Gastroesophageal sphincter (tissue), 4 donors: ENCODE measurements at regions not wholly inside any gene's neighbourhood (a gene's known extent, or its start where the extent isn't known, plus 50 kb on each side); places are given as distances from the start of the nearest gene placed in this dataset.

Experiments used
- ATAC-seq: fragments of 150-250 bp; one replicate; pipeline ENCODE4 v1.9.1; 2016; ENCODE audit warnings: mild to moderate bottlenecking, moderate library complexity
- H3K27ac ChIP-seq, 4 donors: fragments of 200-600 bp; sonication (generic) in 3 of 4; 1 replicate in 3 of 4; 2 replicates in 1 of 4; pipeline ENCODE4 v1.5.1; 2016 to 2019
- H3K27me3 ChIP-seq: fragments of 200-600 bp; sonication (generic); one replicate; pipeline ENCODE4 v1.5.1; 2019
- H3K36me3 ChIP-seq, 2 donors: fragments of 200-600 bp; sonication (generic); one replicate each; pipeline ENCODE4 v1.5.1; 2019; ENCODE audit warnings: control low read depth in 1 of 2
- H3K4me1 ChIP-seq, 3 donors: fragments of 200-600 bp; sonication (generic); 1 replicate in 2 of 3; 2 replicates in 1 of 3; pipeline ENCODE4 v1.5.1; 2016 to 2019; ENCODE audit warnings: control low read depth in 2 of 3
- H3K4me3 ChIP-seq, 2 donors: fragments of 200-600 bp; sonication (generic); one replicate each; pipeline ENCODE4 v1.5.1; 2019; ENCODE audit warnings: mild to moderate bottlenecking in 1 of 2, moderate library complexity in 1 of 2
- H3K9me3 ChIP-seq, 3 donors: fragments of 200-600 bp; sonication (generic); one replicate each; pipeline ENCODE4 v1.5.1; 2017 to 2019; ENCODE audit warnings: control low read depth in 2 of 3
- CTCF ChIP-seq, 4 experiments: fragments of 200-600 bp in 2 of 4; fragments of 450-650 bp in 2 of 4; sonication (generic) in 1 of 4; IDR thresholded peaks; one replicate each; pipeline ENCODE4 v1.5.1; 2017 to 2019; ENCODE audit warnings: antibody characterized with exemption in 4 of 4, mild to moderate bottlenecking in 2 of 4, moderate library complexity in 2 of 4
- EP300 ChIP-seq: sonication (generic); formaldehyde crosslinking; IDR thresholded peaks from one replicate; pipeline ENCODE4 v1.6.1; 2017; ENCODE audit warnings: antibody characterized with exemption, mild to moderate bottlenecking
- POLR2A ChIP-seq, 2 donors: fragments of 450-650 bp; IDR thresholded peaks; one replicate each; pipeline ENCODE4 v1.6.1; 2017; ENCODE audit warnings: antibody characterized with exemption in 2 of 2, mild to moderate bottlenecking in 2 of 2, moderate library complexity in 1 of 2
- POLR2AphosphoS5 ChIP-seq: sonication (generic); formaldehyde crosslinking; IDR thresholded peaks from one replicate; pipeline ENCODE4 v1.6.1; 2017; ENCODE audit warnings: antibody characterized with exemption
- WGBS, 2 donors: methylation state at CpG; one replicate each; pipeline ENCODE4 v1.1.5; 2018; ENCODE audit warnings: low coverage in 1 of 2; 5-methylcytosine and 5-hydroxymethylcytosine counted together

GRCh38 chr14:58788655-58789503 lies 151.1 kb downstream of the DACT1 start:
- no peaks in the 10 kb centered on the region for H3K9me3 ChIP-seq
- WGBS, 2 donors: 56 to 58% methylated on average over 4 of the region's 4 CpGs
- no peak overlapping the region for H3K27ac ChIP-seq
- H3K4me1 ChIP-seq: no peaks in the 10 kb centered on the region
- no peaks in the 10 kb centered on the region for H3K27me3 ChIP-seq
- TF ChIP-seq CTCF (IDR thresholded peaks at IDR 0.05) (no peak), POLR2A (IDR thresholded peaks at IDR 0.05) (no peak), POLR2AphosphoS5 (no peak), EP300 (no peak)
- no peak overlapping the region for H3K4me3 ChIP-seq
- no peak for ATAC-seq
- H3K36me3 ChIP-seq: no peaks in the 10 kb centered on the region

- TF ChIP-seq POLR2AphosphoS5 (no peak), EP300 (no peak), POLR2A (IDR thresholded peaks at IDR 0.05) (no peak), CTCF (IDR thresholded peaks at IDR 0.05) (no peak)
- H3K27ac ChIP-seq: no peak overlapping the region
- H3K4me1 ChIP-seq: no peaks in the 10 kb centered on the region
- H3K27me3 ChIP-seq: no peaks in the 10 kb centered on the region
- no peak overlapping the region for H3K4me3 ChIP-seq
- no peak for ATAC-seq
- WGBS, 2 donors: 67 to 75% methylated on average over 4 of the region's 4 CpGs
- no peaks in the 10 kb centered on the region for H3K9me3 ChIP-seq
- H3K36me3 ChIP-seq: no peaks in the 10 kb centered on the region
Measured at GRCh38 chr14:58789736-58790135, 152.0 kb downstream of the DACT1 start.

- no peaks in the 10 kb centered on the region for H3K9me3 ChIP-seq
- H3K36me3 ChIP-seq: no peaks in the 10 kb centered on the region
- no peak overlapping the region for H3K27ac ChIP-seq
- TF ChIP-seq EP300: no peak
- TF ChIP-seq POLR2AphosphoS5: no peak
- TF ChIP-seq CTCF (IDR thresholded peaks at IDR 0.05): no peak
- TF ChIP-seq POLR2A (IDR thresholded peaks at IDR 0.05): no peak
- WGBS, 2 donors: 32 to 49% methylated on average over 2 to 3 of the region's 3 CpGs
- no peak overlapping the region for H3K4me3 ChIP-seq
- H3K27me3 ChIP-seq: no peaks in the 10 kb centered on the region
- ATAC-seq: no peak
- H3K4me1 ChIP-seq: no peaks in the 10 kb centered on the region
Measured at GRCh38 chr14:58792416-58792815, 154.7 kb downstream of the DACT1 start.

GRCh38 chr14:58793131-58793740 lies 155.5 kb downstream of the DACT1 start:
- TF ChIP-seq POLR2A (IDR thresholded peaks at IDR 0.05) (no peak), POLR2AphosphoS5 (no peak), EP300 (no peak), CTCF (IDR thresholded peaks at IDR 0.05) (no peak)
- H3K36me3 ChIP-seq: no peaks in the 10 kb centered on the region
- no peak overlapping the region for H3K27ac ChIP-seq
- no peak overlapping the region for H3K4me3 ChIP-seq
- WGBS, 2 donors: 86 to 87% methylated on average over 3 to 4 of the region's 4 CpGs
- no peaks in the 10 kb centered on the region for H3K27me3 ChIP-seq
- no peaks in the 10 kb centered on the region for H3K4me1 ChIP-seq
- H3K9me3 ChIP-seq: no peaks in the 10 kb centered on the region
- ATAC-seq: no peak
